ENCODE measurements at regions not wholly inside any gene's neighbourhood (a gene's known extent, or its start where the extent isn't known, plus 50 kb on each side); places are given as distances from the start of the nearest gene placed in this dataset.

GRCh38 chr14:57933349-57933748 lies 67.5 kb upstream of the SLC35F4 start (continued):
- TF ChIP-seq CHD7 (IDR thresholded peaks at IDR 0.05; ENCODE audit: insufficient replicate concordance, low read length) (no peak), CREB1 (IDR thresholded peaks at IDR 0.05) (no peak), RAD21 (IDR thresholded peaks at IDR 0.05 in 1 of 2, conservative IDR thresholded peaks at IDR 0.05 in 1 of 2; ENCODE audit: low read depth in 2 of 2, low read length in 2 of 2) (no peak), KDM5A (IDR thresholded peaks at IDR 0.05; ENCODE audit: low read length) (no peak), ATF2 (IDR thresholded peaks at IDR 0.05; ENCODE audit: low read length) (no peak)

All from H1 (cell line).